Frontal cortex (tissue), 3 donors: ENCODE measurements at regions not wholly inside any gene's neighbourhood (a gene's known extent, or its start where the extent isn't known, plus 50 kb on each side); places are given as distances from the start of the nearest gene placed in this dataset.

Experiments
- DNase-seq, 2 donors: peaks; one replicate each; pipeline ENCODE4 v3.0.0; 2012; ENCODE audit warnings: low spot score in 2 of 2
- FAIRE-seq: peaks from 2 replicates; lab custom pipeline; 2012; peaks lifted over from hg19 to GRCh38; lab: Jason Lieb, UNC
- donor health status: control.
- donor health status: control.
- donor health status: control.

DNA sequence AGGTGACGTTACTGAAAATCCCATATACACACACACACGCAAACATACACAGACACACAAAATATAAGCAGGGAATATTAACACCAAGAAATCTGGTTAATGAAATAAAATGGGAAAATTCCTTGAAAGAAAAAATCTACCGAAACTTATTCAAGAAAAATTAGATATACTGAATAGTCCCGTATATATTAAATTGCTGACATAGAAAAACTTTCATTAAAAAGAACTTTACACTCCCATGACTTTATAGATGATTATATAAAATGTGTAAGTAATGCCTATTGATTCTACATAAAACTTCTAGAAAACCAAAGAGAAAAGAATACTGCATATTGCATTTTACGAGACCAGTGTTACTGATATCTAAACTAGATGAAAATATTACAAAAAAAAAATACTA, 803.2 kb downstream of the SLC16A7 start:
- DNase-seq = no peak
- FAIRE-seq = peak; percentile 43

DNA sequence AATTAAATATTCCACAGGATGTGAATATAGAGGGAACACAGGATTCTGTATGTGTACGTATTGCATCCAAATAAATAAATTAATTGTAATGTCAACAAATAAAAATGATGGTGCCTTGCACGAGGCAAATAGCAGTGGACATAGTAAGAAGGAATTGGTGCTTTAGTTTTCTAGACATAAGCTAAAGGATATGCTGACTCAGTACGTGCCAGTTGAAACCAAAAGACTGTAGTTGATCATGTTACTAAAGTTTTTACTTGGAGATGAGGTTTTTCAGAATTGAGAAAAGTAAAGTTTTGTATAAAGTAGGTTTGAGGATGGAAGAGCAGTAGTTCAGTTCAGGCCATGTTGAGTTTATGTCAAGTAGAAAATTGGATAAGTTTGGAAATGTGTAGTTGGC, 807.2 kb downstream of the SLC16A7 start:
- no peak for DNase-seq
- FAIRE-seq = no peak

DNA sequence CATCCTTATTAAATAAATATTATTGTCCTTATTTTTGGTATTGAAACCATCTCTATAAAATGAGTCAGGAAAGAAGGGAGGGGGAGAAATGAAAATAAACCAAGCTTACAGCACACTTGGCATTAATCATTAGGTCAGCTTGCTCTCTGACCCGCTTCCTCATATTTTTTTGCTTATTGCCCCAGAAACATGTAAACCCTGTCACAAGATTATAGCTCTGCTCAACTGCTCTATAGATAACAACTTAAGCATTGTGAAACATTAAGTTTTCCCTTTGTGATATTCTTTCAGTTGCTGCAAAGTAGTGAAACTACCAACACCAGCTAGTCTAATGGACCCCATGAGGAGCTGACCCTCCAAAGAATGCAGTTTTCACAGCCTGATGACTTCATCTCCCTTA, 819.5 kb downstream of the SLC16A7 start:
- FAIRE-seq (no peak), DNase-seq (no peak)

DNA sequence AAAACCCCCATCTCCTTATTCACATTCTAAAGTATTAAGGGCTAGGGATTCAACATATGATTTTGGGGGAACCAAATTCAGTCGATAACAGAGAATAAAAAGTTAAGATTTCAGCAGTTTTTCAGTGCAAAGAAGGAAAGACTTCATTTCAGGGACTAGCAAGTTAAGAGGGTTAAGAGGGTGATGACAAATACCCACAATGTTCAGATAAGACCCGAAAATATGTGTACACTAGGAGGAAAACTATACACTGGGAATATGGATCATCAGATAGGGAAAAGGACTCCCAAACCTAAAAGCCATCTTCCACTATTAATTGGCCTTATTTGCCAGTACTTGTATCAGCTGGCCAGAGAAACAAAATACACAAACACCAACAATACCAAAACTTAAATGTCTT, 824.2 kb downstream of the SLC16A7 start:
- FAIRE-seq (no peak), DNase-seq (no peak)

DNA sequence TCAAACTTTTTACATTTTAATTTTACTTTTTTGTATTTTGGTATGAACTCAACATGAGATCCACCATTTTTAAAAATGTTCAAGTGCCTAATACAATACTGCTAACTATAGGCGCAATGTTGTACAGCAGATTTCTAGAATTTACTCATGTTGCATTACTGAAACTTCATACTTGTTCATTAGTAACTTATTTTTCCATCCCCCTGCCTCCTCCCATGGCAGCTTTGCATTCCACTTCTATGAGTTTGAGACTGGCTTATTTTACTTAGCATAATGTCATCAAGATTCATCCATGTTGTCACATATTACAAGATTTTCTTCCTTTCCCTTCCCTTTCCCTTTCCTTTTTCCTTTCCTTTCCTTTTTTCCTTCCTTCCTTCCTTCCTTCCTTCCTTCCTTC, 825.9 kb downstream of the SLC16A7 start:
- FAIRE-seq (no peak), DNase-seq (no peak)

DNA sequence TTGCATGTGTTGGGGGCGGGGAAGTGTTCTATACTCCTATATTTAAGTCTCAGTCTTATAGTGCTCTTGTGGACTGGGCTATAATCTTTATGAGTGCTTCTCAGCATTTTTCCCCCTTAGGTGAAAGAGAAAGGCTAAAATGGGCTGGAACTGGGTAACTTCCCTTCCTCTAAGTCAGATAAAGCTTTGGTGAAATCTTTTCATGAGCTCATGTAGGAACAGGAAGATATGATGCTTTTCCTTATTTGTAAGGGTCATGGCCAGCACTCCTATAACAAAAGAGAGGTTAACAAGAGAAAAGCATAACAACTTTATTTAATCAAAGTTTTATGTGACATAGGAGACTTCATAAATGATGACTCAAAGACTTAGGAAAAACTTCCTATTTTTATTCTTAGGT, 841.5 kb downstream of the SLC16A7 start:
- FAIRE-seq = no peak
- no peak for DNase-seq

- DNase-seq = no peak
- FAIRE-seq = no peak
These were observed 845.7 kb downstream of the SLC16A7 start for GRCh38 chr12:60441577-60441976.

- FAIRE-seq = no peak
- DNase-seq = no peak
These were observed 855.6 kb downstream of the SLC16A7 start for GRCh38 chr12:60451457-60451856.

DNA sequence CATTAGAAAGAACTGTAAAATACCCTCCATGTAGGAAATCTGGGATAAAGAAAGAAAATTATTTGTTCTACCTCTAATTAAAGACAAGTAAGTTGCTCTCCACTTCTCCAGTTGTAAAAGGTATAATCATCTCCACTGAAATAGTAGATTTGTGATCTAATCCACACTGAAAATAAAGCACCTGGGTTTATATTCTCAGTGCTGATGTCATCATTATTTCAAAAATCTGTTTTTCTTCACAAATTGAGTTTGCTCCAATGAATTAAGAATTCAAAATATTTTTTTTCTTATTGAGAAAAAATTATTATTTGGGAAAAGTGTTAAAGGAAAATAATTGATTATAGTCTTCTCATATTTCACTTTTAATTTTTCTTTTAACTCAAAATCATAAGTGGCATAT, 869.2 kb downstream of the SLC16A7 start:
- peak; percentile 64 for FAIRE-seq
- DNase-seq = no peak

GRCh38 chr12:60468546-60468945, 872.7 kb downstream of the SLC16A7 start:
- DNase-seq (no peak), FAIRE-seq (no peak)

DNA sequence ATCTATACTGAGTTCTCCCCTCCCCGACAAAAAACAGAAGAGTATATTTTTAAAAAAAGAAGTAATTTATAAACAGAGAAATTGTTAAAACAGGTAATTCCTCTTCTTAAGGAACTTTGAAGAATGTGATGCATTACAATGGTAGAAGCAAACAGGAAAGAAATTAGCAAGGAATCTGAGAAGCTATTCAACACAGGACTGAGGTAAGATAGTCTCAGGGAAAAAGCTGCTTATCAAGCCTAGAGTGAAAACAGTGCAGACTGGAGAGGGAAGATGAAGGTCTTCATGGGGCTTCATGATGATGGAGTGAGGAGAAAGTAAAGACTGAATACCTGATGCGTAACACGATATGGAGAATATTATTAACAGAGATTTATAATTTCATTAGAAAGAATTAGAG, 880.0 kb downstream of the SLC16A7 start:
- no peak for FAIRE-seq
- DNase-seq = no peak

GRCh38 chr12:60487284-60487683, 891.5 kb downstream of the SLC16A7 start:
- DNase-seq (no peak), FAIRE-seq (no peak)

GRCh38 chr12:60489071-60489470, 893.2 kb downstream of the SLC16A7 start:
- FAIRE-seq (no peak), DNase-seq (no peak)

DNA sequence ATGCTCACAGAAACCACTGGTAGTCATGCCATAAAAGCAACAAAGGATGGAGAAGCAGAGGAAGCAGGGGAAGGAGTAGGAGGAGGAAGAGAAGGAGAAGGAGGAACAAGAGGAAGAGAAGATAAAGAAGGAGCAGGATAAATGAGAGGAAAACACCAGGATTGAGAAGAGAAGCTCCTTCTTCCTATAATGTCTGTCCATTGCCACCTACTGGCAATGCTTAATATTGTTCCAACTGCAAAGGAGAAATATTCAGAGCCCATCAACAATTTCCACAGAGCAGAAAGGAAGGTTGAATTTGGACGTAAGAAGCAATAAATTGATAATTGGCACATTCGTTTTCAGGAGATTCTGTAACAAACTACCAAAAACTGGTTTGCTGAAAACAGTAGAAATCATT, 898.4 kb downstream of the SLC16A7 start:
- FAIRE-seq = no peak
- peak in 1 of 2 donors; percentile 3 for DNase-seq

- DNase-seq (no peak), FAIRE-seq (no peak)
These were observed 902.8 kb downstream of the SLC16A7 start for GRCh38 chr12:60498656-60499055.

- no peak for DNase-seq
- no peak for FAIRE-seq
These were observed 905.4 kb downstream of the SLC16A7 start for GRCh38 chr12:60501124-60501729.

GRCh38 chr12:60522684-60523400, 927.0 kb downstream of the SLC16A7 start:
- peak; percentile 24 for FAIRE-seq

GRCh38 chr12:60529261-60529660, 933.4 kb downstream of the SLC16A7 start:
- DNase-seq (no peak), FAIRE-seq (no peak)

More at GRCh38 chr12:60522684-60523400, 927.0 kb downstream of the SLC16A7 start:
- peak in 1 of 2 donors; percentile 1 for DNase-seq

DNA sequence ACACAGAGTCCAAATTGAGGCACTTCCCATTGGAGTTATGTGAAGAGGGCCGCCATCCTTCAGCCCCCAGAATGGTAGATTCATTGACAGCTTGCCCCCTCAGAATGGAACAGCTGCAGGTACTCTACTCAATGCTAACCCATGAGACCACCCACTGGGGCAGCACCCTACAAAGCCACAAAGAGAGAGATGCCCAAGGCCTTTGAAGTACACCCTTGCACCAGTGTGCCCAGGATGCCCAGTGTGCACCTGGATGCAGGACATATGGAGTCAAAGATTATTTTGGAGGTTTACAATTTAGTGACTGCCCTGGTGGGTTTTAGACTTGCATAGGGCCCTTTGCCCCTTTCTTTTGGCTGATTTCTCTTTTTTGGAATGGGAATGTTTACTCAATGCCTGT, 933.9 kb downstream of the SLC16A7 start:
- DNase-seq (no peak), FAIRE-seq (no peak)

GRCh38 chr12:60535363-60535762, 939.5 kb downstream of the SLC16A7 start:
- FAIRE-seq = no peak
- no peak for DNase-seq

- DNase-seq (no peak), FAIRE-seq (no peak)
These were observed 943.8 kb downstream of the SLC16A7 start for GRCh38 chr12:60539592-60539991.

DNA sequence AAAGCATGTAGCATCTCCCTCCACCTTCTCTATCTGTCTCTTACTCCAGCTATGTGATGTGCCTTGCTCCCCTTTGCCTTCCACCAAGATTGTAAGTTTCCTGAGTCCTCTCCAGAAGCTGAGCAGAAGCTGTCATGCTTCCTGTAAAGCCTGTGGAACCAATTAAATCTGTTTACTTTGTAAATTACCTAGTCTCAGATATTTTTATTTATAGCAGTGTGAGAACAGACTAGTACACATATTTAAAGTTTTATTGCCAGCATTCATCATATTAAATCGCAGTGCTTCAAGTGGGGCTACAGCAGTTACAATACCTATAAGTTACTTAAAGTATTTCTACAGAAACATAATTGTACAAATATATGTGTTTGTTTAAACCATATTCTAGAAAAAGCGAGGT, 973.1 kb downstream of the SLC16A7 start:
- DNase-seq = no peak
- no peak for FAIRE-seq
